ENCODE measurements at regions not wholly inside any gene's neighbourhood (a gene's known extent, or its start where the extent isn't known, plus 50 kb on each side); places are given as distances from the start of the nearest gene placed in this dataset.

DNA sequence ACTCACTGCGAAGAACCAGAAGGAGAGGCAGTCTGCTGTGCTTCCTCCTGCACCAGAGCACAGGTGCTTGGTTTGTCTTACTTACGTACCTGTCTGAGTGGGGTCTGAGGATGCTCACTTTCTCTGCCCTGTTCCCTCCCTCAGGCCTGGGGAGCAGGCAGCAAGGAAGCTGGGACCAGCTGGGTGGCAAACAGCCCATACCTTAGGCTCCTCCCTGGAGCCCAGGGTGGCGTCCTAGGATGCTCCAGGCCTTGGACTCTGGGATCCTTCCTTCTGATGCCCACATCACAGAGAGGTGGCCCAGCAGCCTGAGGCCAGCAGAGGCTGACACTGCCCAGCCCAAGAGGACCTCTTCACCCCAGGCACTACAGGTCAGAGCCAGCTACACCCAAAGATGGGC lies 593.2 kb downstream of the BRD1 start:
- TF ChIP-seq, protein P1, sequence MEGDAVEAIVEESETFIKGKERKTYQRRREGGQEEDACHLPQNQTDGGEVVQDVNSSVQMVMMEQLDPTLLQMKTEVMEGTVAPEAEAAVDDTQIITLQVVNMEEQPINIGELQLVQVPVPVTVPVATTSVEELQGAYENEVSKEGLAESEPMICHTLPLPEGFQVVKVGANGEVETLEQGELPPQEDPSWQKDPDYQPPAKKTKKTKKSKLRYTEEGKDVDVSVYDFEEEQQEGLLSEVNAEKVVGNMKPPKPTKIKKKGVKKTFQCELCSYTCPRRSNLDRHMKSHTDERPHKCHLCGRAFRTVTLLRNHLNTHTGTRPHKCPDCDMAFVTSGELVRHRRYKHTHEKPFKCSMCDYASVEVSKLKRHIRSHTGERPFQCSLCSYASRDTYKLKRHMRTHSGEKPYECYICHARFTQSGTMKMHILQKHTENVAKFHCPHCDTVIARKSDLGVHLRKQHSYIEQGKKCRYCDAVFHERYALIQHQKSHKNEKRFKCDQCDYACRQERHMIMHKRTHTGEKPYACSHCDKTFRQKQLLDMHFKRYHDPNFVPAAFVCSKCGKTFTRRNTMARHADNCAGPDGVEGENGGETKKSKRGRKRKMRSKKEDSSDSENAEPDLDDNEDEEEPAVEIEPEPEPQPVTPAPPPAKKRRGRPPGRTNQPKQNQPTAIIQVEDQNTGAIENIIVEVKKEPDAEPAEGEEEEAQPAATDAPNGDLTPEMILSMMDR (IDR thresholded peaks at IDR 0.05), result no peak
- TF ChIP-seq POLR2A (IDR thresholded peaks at IDR 0.05), result no peak
- TF ChIP-seq EP300 (IDR thresholded peaks at IDR 0.05), result no peak
